H9 (cell line): ENCODE measurements at regions not wholly inside any gene's neighbourhood (a gene's known extent, or its start where the extent isn't known, plus 50 kb on each side); places are given as distances from the start of the nearest gene placed in this dataset.

Source experiments
- DNase-seq: peaks from one replicate; pipeline ENCODE4 v3.0.0-alpha.2; 2017
- H2AFZ ChIP-seq: one replicate; pipeline ENCODE4 v1.6.1; 2013; ENCODE audit warnings: mild to moderate bottlenecking, low read length, control low read depth, moderate library complexity
- H2AK5ac ChIP-seq: 2 replicates; pipeline ENCODE4 v1.6.1; 2013; ENCODE audit warnings: low read length, control low read depth, mixed read lengths; ENCODE audit not compliant: insufficient read length
- H2BK120ac ChIP-seq: one replicate; pipeline ENCODE4 v1.6.1; 2013; ENCODE audit warnings: low read depth, mild to moderate bottlenecking, low read length, control low read depth, inconsistent platforms; ENCODE audit not compliant: poor library complexity, severe bottlenecking
- H2BK12ac ChIP-seq: 2 replicates; pipeline ENCODE4 v1.6.1; 2013; ENCODE audit warnings: low read length, control low read depth, mixed read lengths, low read depth; ENCODE audit not compliant: insufficient read length
- H2BK15ac ChIP-seq: 2 replicates; pipeline ENCODE4 v1.6.1; 2013; ENCODE audit warnings: low read depth, low read length, control low read depth
- H2BK20ac ChIP-seq: one replicate; pipeline ENCODE4 v1.6.1; 2013; ENCODE audit warnings: low read depth, mild to moderate bottlenecking, low read length, control low read depth, inconsistent platforms; ENCODE audit not compliant: poor library complexity, severe bottlenecking
- H2BK5ac ChIP-seq: 2 replicates; pipeline ENCODE4 v1.6.1; 2013; ENCODE audit warnings: low read length, control low read depth, mixed read lengths; ENCODE audit not compliant: insufficient read length
- H3K14ac ChIP-seq: 2 replicates; pipeline ENCODE4 v1.6.1; 2013; ENCODE audit warnings: low read length, control low read depth; ENCODE audit not compliant: insufficient read depth
- H3K18ac ChIP-seq: 2 replicates; pipeline ENCODE4 v1.6.1; 2013; ENCODE audit warnings: low read depth, mild to moderate bottlenecking, mixed read lengths, low read length, control low read depth; ENCODE audit not compliant: insufficient read length
- H3K23ac ChIP-seq: 2 replicates; pipeline ENCODE4 v1.6.1; 2013; ENCODE audit warnings: low read length, control low read depth, mixed read lengths, low read depth; ENCODE audit not compliant: insufficient read length
- H3K23me2 ChIP-seq: 2 replicates; pipeline ENCODE4 v1.6.1; 2013; ENCODE audit warnings: low read depth, mild to moderate bottlenecking, mixed read lengths, low read length, control low read depth; ENCODE audit not compliant: insufficient read length, poor library complexity, severe bottlenecking
- H3K27ac ChIP-seq: 2 replicates; pipeline ENCODE4 v1.5.1; 2013; ENCODE audit warnings: low read length, control low read depth, mixed read lengths, low read depth; ENCODE audit not compliant: insufficient read length
- H3K27me3 ChIP-seq: 2 replicates; pipeline ENCODE4 v1.6.1; 2013; ENCODE audit warnings: low read length, control low read depth, inconsistent platforms; ENCODE audit not compliant: insufficient read depth
- H3K4ac ChIP-seq: 2 replicates; pipeline ENCODE4 v1.6.1; 2013; ENCODE audit warnings: low read depth, mild to moderate bottlenecking, control low read depth, inconsistent platforms, low read length, moderate library complexity
- H3K4me1 ChIP-seq: 2 replicates; pipeline ENCODE4 v1.6.1; 2013; ENCODE audit warnings: low read length, control low read depth, inconsistent platforms; ENCODE audit not compliant: insufficient read depth
- H3K4me2 ChIP-seq: 2 replicates; pipeline ENCODE4 v1.6.1; 2013; ENCODE audit warnings: low read length, control low read depth, mixed read lengths; ENCODE audit not compliant: insufficient read length, insufficient read depth
- H3K56ac ChIP-seq: 2 replicates; pipeline ENCODE4 v1.6.1; 2013; ENCODE audit warnings: low read depth, mild to moderate bottlenecking, mixed read lengths, low read length, control low read depth; ENCODE audit not compliant: insufficient read length
- H3K79me1 ChIP-seq: 2 replicates; pipeline ENCODE4 v1.6.1; 2013; ENCODE audit warnings: low read depth, mild to moderate bottlenecking, moderate library complexity, low read length, control low read depth, inconsistent platforms; ENCODE audit not compliant: insufficient read depth, poor library complexity, severe bottlenecking
- H3K79me2 ChIP-seq: 2 replicates; pipeline ENCODE4 v1.6.1; 2013; ENCODE audit warnings: low read length, control low read depth, inconsistent platforms; ENCODE audit not compliant: insufficient read depth
- H3K9ac ChIP-seq: 2 replicates; pipeline ENCODE4 v1.6.1; 2013; ENCODE audit warnings: low read length, control low read depth, mixed read lengths; ENCODE audit not compliant: insufficient read length; ENCODE audit errors: extremely low read depth
- H3K9me3 ChIP-seq: one replicate; pipeline ENCODE4 v1.6.1; 2013; ENCODE audit warnings: low read depth, low read length, inconsistent platforms; ENCODE audit not compliant: control insufficient read depth
- H3T11ph ChIP-seq: one replicate; pipeline ENCODE4 v1.6.1; 2013; ENCODE audit warnings: mild to moderate bottlenecking, low read length, control low read depth, inconsistent platforms
- H4K20me1 ChIP-seq: one replicate; pipeline ENCODE4 v1.6.1; 2013; ENCODE audit not compliant: control insufficient read depth, insufficient read length, insufficient read depth
- H4K5ac ChIP-seq: 2 replicates; pipeline ENCODE4 v1.6.1; 2013; ENCODE audit warnings: low read depth, mild to moderate bottlenecking, mixed read lengths, low read length, control low read depth; ENCODE audit not compliant: insufficient read length
- H4K8ac ChIP-seq: replicated peaks from 2 replicates; pipeline ENCODE4 v1.6.1; 2013; ENCODE audit warnings: low read length, control low read depth, mixed read lengths, low read depth; ENCODE audit not compliant: insufficient read length
- H4K91ac ChIP-seq: 2 replicates; pipeline ENCODE4 v1.6.1; 2013; ENCODE audit warnings: low read depth, mild to moderate bottlenecking, moderate library complexity, mixed read lengths, low read length, control low read depth; ENCODE audit not compliant: insufficient read length
- H3K27ac Mint-ChIP-seq, 3 experiments: 2 replicates in 2 of 3; 3 replicates in 1 of 3; pipeline ENCODE4 v1.8.0; 2020 to 2021; ENCODE audit warnings: mixed read lengths in 3 of 3, mild to moderate bottlenecking in 1 of 3, moderate library complexity in 1 of 3
- H3K27me3 Mint-ChIP-seq: 2 replicates; pipeline ENCODE4 v1.8.0; 2021; ENCODE audit warnings: low read depth, mild to moderate bottlenecking, moderate library complexity, mixed read lengths
- H3K36me3 Mint-ChIP-seq, 3 experiments: 2 replicates in 2 of 3; 3 replicates in 1 of 3; pipeline ENCODE4 v1.8.0; 2020 to 2021; ENCODE audit warnings: low read depth in 3 of 3, mixed read lengths in 3 of 3; ENCODE audit not compliant: insufficient read depth in 1 of 3
- H3K4me1 Mint-ChIP-seq, 2 experiments: 2 replicates each; pipeline ENCODE4 v1.8.0; 2020; ENCODE audit warnings: mixed read lengths in 2 of 2
- H3K4me3 Mint-ChIP-seq, 2 experiments: 2 replicates in 1 of 2; 3 replicates in 1 of 2; pipeline ENCODE4 v1.8.0; 2020 to 2021; ENCODE audit warnings: mild to moderate bottlenecking in 2 of 2, mixed read lengths in 2 of 2, moderate library complexity in 1 of 2
- H3K9me3 Mint-ChIP-seq, 2 experiments: 2 replicates in 1 of 2; 3 replicates in 1 of 2; pipeline ENCODE4 v1.8.0; 2020; ENCODE audit warnings: mild to moderate bottlenecking in 2 of 2, mixed read lengths in 2 of 2, moderate library complexity in 1 of 2
- CTCF ChIP-seq: fragments of 200-600 bp; sonication (generic); conservative IDR thresholded peaks from 3 replicates; pipeline ENCODE4 v1.8.0; 2021; ENCODE audit warnings: antibody characterized with exemption, mild to moderate bottlenecking
- WGBS: extraction: QIAGEN DNeasy Blood & Tissue Kit; methylation state at CpG from one replicate; pipeline ENCODE4 v1.1.7; 2013; ENCODE audit warnings: missing lambda C conversion rate, low lambda C conversion rate, mixed read lengths; ENCODE audit not compliant: insufficient read length; ENCODE audit errors: extremely low coverage; 5-methylcytosine and 5-hydroxymethylcytosine counted together

GRCh38 chr21:27535188-27535587 is 568.3 kb upstream of the ADAMTS5 start:
- Mint-ChIP-seq H3K27ac (no peak overlapping the region), H3K4me1 (no peaks in the 10 kb centered on the region), H3K4me3 (no peak overlapping the region), H3K9me3 (no peaks in the 10 kb centered on the region), H3K36me3 (no peaks in the 10 kb centered on the region), H3K27me3 (no peaks in the 10 kb centered on the region)
- no peak overlapping the region for H2BK15ac ChIP-seq
- H2BK12ac ChIP-seq = no peak overlapping the region
- no peak overlapping the region for H2AFZ ChIP-seq
- no peak overlapping the region for H2BK5ac ChIP-seq
- H3K79me1 ChIP-seq = no peaks in the 10 kb centered on the region
- H4K8ac ChIP-seq = no peak overlapping the region
- no peak overlapping the region for H3K23ac ChIP-seq
- no peak overlapping the region for H3K4ac ChIP-seq
- H4K91ac ChIP-seq = no peak overlapping the region
- H3K23me2 ChIP-seq = no peaks in the 10 kb centered on the region
- TF ChIP-seq CTCF = no peak
- no peaks in the 10 kb centered on the region for H3K9me3 ChIP-seq
- H4K5ac ChIP-seq = no peak overlapping the region
- no peak overlapping the region for H3K27ac ChIP-seq
- H3T11ph ChIP-seq = no peak overlapping the region
- no peaks in the 10 kb centered on the region for H4K20me1 ChIP-seq
- H2AK5ac ChIP-seq = no peak overlapping the region
- H3K14ac ChIP-seq = no peak overlapping the region
- H3K56ac ChIP-seq = no peak overlapping the region
- H3K79me2 ChIP-seq = no peaks in the 10 kb centered on the region
- H3K4me2 ChIP-seq = no peak overlapping the region
- no peak overlapping the region for H3K18ac ChIP-seq
- H3K4me1 ChIP-seq = no peaks in the 10 kb centered on the region
- H2BK20ac ChIP-seq = no peak overlapping the region
- H2BK120ac ChIP-seq = no peak overlapping the region
- H3K27me3 ChIP-seq = no peaks in the 10 kb centered on the region
- WGBS = no CpG with 5 or more reads among the region's 4 CpGs
- DNase-seq = no peak
- no peak overlapping the region for H3K9ac ChIP-seq
